ENCODE measurements at regions not wholly inside any gene's neighbourhood (a gene's known extent, or its start where the extent isn't known, plus 50 kb on each side); places are given as distances from the start of the nearest gene placed in this dataset.

- TF ChIP-seq CTCF (IDR thresholded peaks at IDR 0.05; ENCODE audit: low read depth, low read length) (no peak), EZH2phosphoT487 (IDR thresholded peaks at IDR 0.05; ENCODE audit: low read depth) (no peak)
Observed at GRCh38 chr1:57898531-57898930, 474.7 kb upstream of the DAB1 start.
